Left ventricle myocardium inferior (tissue), 1 donor: ENCODE measurements at regions not wholly inside any gene's neighbourhood (a gene's known extent, or its start where the extent isn't known, plus 50 kb on each side); places are given as distances from the start of the nearest gene placed in this dataset.
"Not testable (repeated sequence)": the region's sequence is repeated elsewhere in the genome, so short reads cannot be mapped to it uniquely, and the experiment has no call there.

Experiments used
- DNase-seq: peaks from one replicate; pipeline ENCODE4 v3.0.0-alpha.2; 2020
- H3K27ac ChIP-seq: fragments of 200-600 bp; replicated peaks from 2 replicates; pipeline ENCODE4 v1.8.0; 2021
- H3K27me3 ChIP-seq: fragments of 200-600 bp; 2 replicates; pipeline ENCODE4 v1.8.0; 2021; ENCODE audit warnings: low read depth
- H3K36me3 ChIP-seq: fragments of 200-600 bp; 2 replicates; pipeline ENCODE4 v1.8.0; 2021
- H3K4me1 ChIP-seq: fragments of 200-600 bp; 2 replicates; pipeline ENCODE4 v1.8.0; 2021
- H3K4me3 ChIP-seq: fragments of 200-600 bp; 2 replicates; pipeline ENCODE4 v1.8.0; 2021; ENCODE audit warnings: mild to moderate bottlenecking, moderate library complexity
- H3K9me3 ChIP-seq: fragments of 200-600 bp; replicated peaks from 2 replicates; pipeline ENCODE4 v1.8.0; 2021
- CTCF ChIP-seq: fragments of 200-600 bp; IDR thresholded peaks from 2 replicates; pipeline ENCODE4 v1.8.0; 2021; ENCODE audit warnings: antibody characterized with exemption, mild to moderate bottlenecking, borderline replicate concordance
- intact Hi-C: fragments of 100-400 bp; cut with micrococcal nuclease; formaldehyde crosslinking; loops from one replicate; pipeline ENCODE4 v1.11.0; 2022
- donor health status: DM: no; HTN: yes; CAD: no; lungs with severe emphysema.

GRCh38 chr4:1582227-1582626 lies 101.9 kb downstream of the FAM53A start:
- DNase-seq: peak; percentile 37
- H3K4me1 ChIP-seq: peaks cover 24% of the 10 kb centered on the region
- intact Hi-C loops: no loop called here
- H3K4me3 ChIP-seq: no peak overlapping the region
- no peaks in the 10 kb centered on the region for H3K9me3 ChIP-seq
- no peaks in the 10 kb centered on the region for H3K27me3 ChIP-seq
- no peaks in the 10 kb centered on the region for H3K36me3 ChIP-seq
- H3K27ac ChIP-seq: no peak overlapping the region
- TF ChIP-seq CTCF: no peak

GRCh38 chr4:1581164-1581894 lies 102.8 kb downstream of the FAM53A start:
- DNase-seq: peak; percentile 92
- H3K36me3 ChIP-seq, intact Hi-C loops, H3K4me3 ChIP-seq, H3K27me3 ChIP-seq, H3K9me3 ChIP-seq: not testable (repeated sequence)
- Histone ChIP-seq H3K4me1 (peaks cover 24% of the 10 kb centered on the region), H3K27ac (peak overlapping the region; percentile 57)

- intact Hi-C loops, H3K27me3 ChIP-seq, H3K36me3 ChIP-seq, DNase-seq, H3K9me3 ChIP-seq: not testable (repeated sequence)
- Histone ChIP-seq H3K4me3 (peak overlapping the region; percentile 71), H3K4me1 (peaks cover 24% of the 10 kb centered on the region), H3K27ac (peak overlapping the region; percentile 92)
These were observed 103.5 kb downstream of the FAM53A start for GRCh38 chr4:1580692-1581012.

GRCh38 chr4:1579901-1580691 lies 104.0 kb downstream of the FAM53A start:
- H3K36me3 ChIP-seq: no peaks in the 10 kb centered on the region
- H3K4me1 ChIP-seq: peaks cover 24% of the 10 kb centered on the region
- no peak for TF ChIP-seq CTCF
- peak overlapping the region; percentile 92 for H3K27ac ChIP-seq
- H3K4me3 ChIP-seq: peak overlapping the region; percentile 71
- DNase-seq: peak; percentile 91
- no peaks in the 10 kb centered on the region for H3K9me3 ChIP-seq
- intact Hi-C loops: no loop called here
- peaks cover 5% of the 10 kb centered on the region for H3K27me3 ChIP-seq

- peaks cover 13% of the 10 kb centered on the region for H3K27me3 ChIP-seq
- H3K27ac ChIP-seq: peak overlapping the region; percentile 92
- DNase-seq: peak; percentile 85
- no peaks in the 10 kb centered on the region for H3K9me3 ChIP-seq
- peaks cover 24% of the 10 kb centered on the region for H3K4me1 ChIP-seq
- TF ChIP-seq CTCF: peak; percentile 80
- peak overlapping the region; percentile 71 for H3K4me3 ChIP-seq
- no peaks in the 10 kb centered on the region for H3K36me3 ChIP-seq
- intact Hi-C loops: no loop called here
These were observed 104.9 kb downstream of the FAM53A start for GRCh38 chr4:1579001-1579900.

GRCh38 chr4:1578251-1578773 lies 105.8 kb downstream of the FAM53A start:
- Histone ChIP-seq H3K36me3 (no peaks in the 10 kb centered on the region), H3K4me1 (peaks cover 24% of the 10 kb centered on the region), H3K27ac (no peak overlapping the region), H3K4me3 (peak overlapping the region; percentile 71), H3K27me3 (peaks cover 13% of the 10 kb centered on the region), H3K9me3 (no peaks in the 10 kb centered on the region)
- intact Hi-C loops: no loop called here
- no peak for TF ChIP-seq CTCF
- no peak for DNase-seq
